GM12872 (cell line): ENCODE measurements at regions not wholly inside any gene's neighbourhood (a gene's known extent, or its start where the extent isn't known, plus 50 kb on each side); places are given as distances from the start of the nearest gene placed in this dataset.

ENCODE experiments used
- CTCF ChIP-seq: IDR thresholded peaks from 3 replicates; pipeline ENCODE4 v1.5.1; 2011; ENCODE audit warnings: low read depth, mild to moderate bottlenecking, low read length, moderate library complexity; ENCODE audit not compliant: insufficient read depth

DNA sequence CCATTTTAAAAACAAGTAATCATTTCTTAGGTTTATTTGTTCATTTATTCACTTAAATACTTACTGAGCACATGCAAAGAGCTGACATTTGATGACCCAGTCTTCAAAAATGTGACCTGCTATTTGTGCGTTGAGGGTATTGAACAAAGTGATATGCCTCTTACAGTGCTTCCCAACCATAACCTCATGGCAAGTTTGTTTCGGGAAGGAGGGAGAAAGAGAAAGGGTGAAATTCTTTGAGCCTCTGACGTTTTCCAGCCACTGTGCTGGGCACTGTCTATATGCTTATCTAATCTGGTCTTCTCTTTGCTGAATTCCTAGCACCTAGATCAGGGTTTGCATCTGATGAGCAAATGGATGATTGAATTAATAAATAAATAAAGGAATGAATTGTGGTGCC, 479.1 kb downstream of the HAPSTR1 start:
- no peak for TF ChIP-seq CTCF

GRCh38 chr16:9578459-9578858, 487.0 kb downstream of the HAPSTR1 start:
- TF ChIP-seq CTCF = no peak

DNA sequence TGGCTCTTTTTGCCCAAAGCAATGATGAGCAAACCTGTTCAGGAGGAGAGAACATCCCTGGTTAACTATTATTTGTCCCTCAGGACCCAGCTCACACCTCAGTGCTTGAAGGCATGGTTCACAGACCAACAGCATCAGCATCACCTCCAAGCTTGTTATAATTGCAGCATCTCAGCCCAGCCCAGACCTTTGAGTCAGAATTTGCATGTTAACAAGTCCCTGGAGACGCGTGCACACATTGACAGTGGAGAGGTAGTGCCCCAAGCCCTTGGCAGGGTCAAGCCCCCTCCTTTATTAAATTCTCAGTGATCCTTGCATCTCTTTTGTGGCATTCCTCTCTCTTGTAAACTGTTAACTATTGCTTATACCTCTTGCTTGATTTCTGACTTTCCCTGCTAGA, 488.6 kb downstream of the HAPSTR1 start:
- TF ChIP-seq CTCF = no peak

- no peak for TF ChIP-seq CTCF
Observed at GRCh38 chr16:9593440-9593839, 502.0 kb downstream of the HAPSTR1 start.

GRCh38 chr16:9594047-9594446, 502.6 kb downstream of the HAPSTR1 start:
- TF ChIP-seq CTCF = no peak

DNA sequence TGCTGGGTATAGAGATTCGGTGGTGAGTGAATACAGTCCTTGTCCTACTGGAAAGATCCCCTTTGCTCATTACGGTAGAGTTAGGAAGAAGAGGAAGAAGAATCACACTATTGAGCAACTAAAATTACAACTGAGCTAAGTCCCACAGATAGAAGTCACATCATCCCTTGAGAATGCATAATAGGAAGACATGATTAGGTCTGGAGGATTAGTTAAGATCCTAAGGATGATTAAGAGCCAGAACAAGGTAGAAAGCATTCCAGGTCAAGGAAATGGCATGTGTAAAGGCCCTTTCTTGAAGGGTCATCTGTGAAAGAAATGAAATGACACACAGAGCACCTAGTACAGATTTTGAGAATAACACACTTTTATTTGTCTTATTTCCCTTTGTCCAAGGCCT, 503.5 kb downstream of the HAPSTR1 start:
- no peak for TF ChIP-seq CTCF

DNA sequence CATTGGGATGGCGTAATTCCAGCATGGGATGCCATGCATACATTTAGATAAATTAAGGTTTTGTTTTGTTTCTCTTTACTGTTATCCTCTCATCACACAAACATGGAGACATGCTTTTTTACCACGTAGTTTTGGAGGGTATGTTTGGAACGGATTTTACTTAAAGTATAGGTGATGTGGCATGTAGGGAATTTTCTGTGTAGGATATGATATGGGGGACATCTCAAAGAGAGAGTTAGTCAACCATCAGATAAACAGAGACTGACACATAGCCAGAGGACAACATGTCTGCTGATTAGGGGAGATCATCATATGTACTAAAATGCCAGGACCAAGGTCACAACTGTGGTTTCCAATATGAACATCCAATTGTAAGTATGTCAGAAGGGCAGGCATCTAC, 503.9 kb downstream of the HAPSTR1 start:
- TF ChIP-seq CTCF = no peak

DNA sequence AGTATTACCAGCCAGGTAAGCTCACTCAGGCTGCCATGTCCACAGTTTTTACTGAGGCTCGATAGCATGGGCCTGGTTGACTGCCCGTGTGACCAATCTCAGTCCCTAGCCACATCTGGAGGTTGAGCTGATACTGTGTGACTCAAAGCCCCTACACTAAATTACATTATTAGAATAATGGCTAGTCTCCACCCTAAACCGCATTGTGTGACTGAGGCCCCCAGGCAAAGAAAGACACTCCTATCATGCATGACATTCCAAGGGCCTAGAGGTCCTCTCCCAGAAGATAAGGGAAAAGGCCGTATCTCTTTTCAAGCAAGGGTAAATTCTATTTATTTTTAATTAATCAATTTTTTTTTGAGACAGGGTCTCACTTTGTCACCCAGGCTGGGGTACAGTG, 505.3 kb downstream of the HAPSTR1 start:
- no peak for TF ChIP-seq CTCF
